Fibroblast of lung (primary cell): ENCODE measurements at regions not wholly inside any gene's neighbourhood (a gene's known extent, or its start where the extent isn't known, plus 50 kb on each side); places are given as distances from the start of the nearest gene placed in this dataset.

ENCODE experiments used
- DNase-seq, 2 donors: peaks; one replicate each; pipeline versions ENCODE4 v3.0.0 to v3.0.0-alpha.2; 2010; ENCODE audit warnings: low read depth in 2 of 2
- H2AFZ ChIP-seq: 2 replicates; pipeline ENCODE4 v1.5.1; 2012; ENCODE audit warnings: low read length, control low read depth, inconsistent platforms
- H3K27ac ChIP-seq: 2 replicates; pipeline ENCODE4 v1.5.1; 2011; ENCODE audit warnings: low read length, control low read depth; ENCODE audit not compliant: insufficient read depth
- H3K27me3 ChIP-seq: 2 replicates; pipeline ENCODE4 v1.5.1; 2011; ENCODE audit warnings: mild to moderate bottlenecking, low read length; ENCODE audit not compliant: control insufficient read depth, insufficient read depth
- H3K36me3 ChIP-seq: 2 replicates; pipeline ENCODE4 v1.5.1; 2011; ENCODE audit warnings: low read length; ENCODE audit not compliant: control insufficient read depth, insufficient read depth
- H3K4me1 ChIP-seq: 2 replicates; pipeline ENCODE4 v1.5.1; 2011; ENCODE audit warnings: low read length; ENCODE audit not compliant: control insufficient read depth, insufficient read depth; ENCODE audit errors: extremely low read depth
- H3K4me2 ChIP-seq: 2 replicates; pipeline ENCODE4 v1.5.1; 2011; ENCODE audit warnings: low read length, control low read depth; ENCODE audit not compliant: insufficient read depth; ENCODE audit errors: extremely low read depth
- H3K4me3 ChIP-seq, 4 experiments: fragments of 200-600 bp in 1 of 4; sonication (generic) in 1 of 4; replicated peaks in 1 of 4; 2 replicates each; pipeline ENCODE4 v1.5.1; 2011 to 2016; ENCODE audit warnings: low read length in 4 of 4, low read depth in 3 of 4, mild to moderate bottlenecking in 3 of 4, control low read depth in 2 of 4, inconsistent platforms in 1 of 4, mixed read lengths in 1 of 4; ENCODE audit not compliant: insufficient read depth in 1 of 4; ENCODE audit errors: control extremely low read depth in 1 of 4
- H3K79me2 ChIP-seq: 2 replicates; pipeline ENCODE4 v1.5.1; 2012; ENCODE audit warnings: mild to moderate bottlenecking, low read length, inconsistent platforms; ENCODE audit not compliant: control insufficient read depth, insufficient read depth
- H3K9ac ChIP-seq: 2 replicates; pipeline ENCODE4 v1.5.1; 2011; ENCODE audit warnings: mild to moderate bottlenecking, low read length, control low read depth; ENCODE audit not compliant: insufficient read depth
- H3K9me3 ChIP-seq: 2 replicates; pipeline ENCODE4 v1.5.1; 2012; ENCODE audit warnings: low read depth, low read length; ENCODE audit not compliant: control insufficient read depth, insufficient read depth
- H4K20me1 ChIP-seq: 2 replicates; pipeline ENCODE4 v1.5.1; 2011; ENCODE audit warnings: low read length; ENCODE audit not compliant: control insufficient read depth, insufficient read depth; ENCODE audit errors: extremely low read depth
- EZH2 ChIP-seq: IDR thresholded peaks from 2 replicates; pipeline ENCODE4 v1.5.1; 2012; ENCODE audit warnings: low read length, control low read depth, mild to moderate bottlenecking; ENCODE audit errors: missing control alignments
- TF ChIP-seq, protein P1 (sequence below), 2 donors: IDR thresholded peaks in 1 of 2; conservative IDR thresholded peaks in 1 of 2; 1 replicate in 1 of 2; 2 replicates in 1 of 2; pipeline ENCODE4 v1.5.1; 2011 to 2012; ENCODE audit warnings: low read length in 2 of 2, control low read depth in 1 of 2, inconsistent platforms in 1 of 2, low read depth in 1 of 2, mild to moderate bottlenecking in 1 of 2

DNA sequence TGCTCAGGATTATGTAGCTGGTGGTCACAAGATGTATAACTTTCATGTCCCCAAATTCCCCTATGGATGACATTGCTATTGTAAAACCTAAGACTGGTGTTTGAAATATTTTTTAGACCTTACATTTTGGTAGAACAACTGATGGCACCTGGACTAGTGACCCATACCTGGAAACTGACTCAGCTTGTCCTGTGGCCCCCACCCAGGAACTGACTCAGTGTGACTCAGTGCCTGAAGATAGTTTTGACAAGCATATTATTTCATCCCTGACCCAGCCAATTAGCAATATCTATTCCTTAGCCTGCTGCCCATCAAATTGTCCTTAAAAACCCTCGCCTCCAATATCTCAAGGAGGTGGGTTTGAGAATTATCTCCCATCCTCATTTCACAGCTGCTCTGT, 90.9 kb upstream of the GRIK2 start:
- H3K9me3 ChIP-seq, result no peaks in the 10 kb centered on the region
- H3K27ac ChIP-seq, result no peak overlapping the region
- no peaks in the 10 kb centered on the region for H3K36me3 ChIP-seq
- TF ChIP-seq, protein P1, sequence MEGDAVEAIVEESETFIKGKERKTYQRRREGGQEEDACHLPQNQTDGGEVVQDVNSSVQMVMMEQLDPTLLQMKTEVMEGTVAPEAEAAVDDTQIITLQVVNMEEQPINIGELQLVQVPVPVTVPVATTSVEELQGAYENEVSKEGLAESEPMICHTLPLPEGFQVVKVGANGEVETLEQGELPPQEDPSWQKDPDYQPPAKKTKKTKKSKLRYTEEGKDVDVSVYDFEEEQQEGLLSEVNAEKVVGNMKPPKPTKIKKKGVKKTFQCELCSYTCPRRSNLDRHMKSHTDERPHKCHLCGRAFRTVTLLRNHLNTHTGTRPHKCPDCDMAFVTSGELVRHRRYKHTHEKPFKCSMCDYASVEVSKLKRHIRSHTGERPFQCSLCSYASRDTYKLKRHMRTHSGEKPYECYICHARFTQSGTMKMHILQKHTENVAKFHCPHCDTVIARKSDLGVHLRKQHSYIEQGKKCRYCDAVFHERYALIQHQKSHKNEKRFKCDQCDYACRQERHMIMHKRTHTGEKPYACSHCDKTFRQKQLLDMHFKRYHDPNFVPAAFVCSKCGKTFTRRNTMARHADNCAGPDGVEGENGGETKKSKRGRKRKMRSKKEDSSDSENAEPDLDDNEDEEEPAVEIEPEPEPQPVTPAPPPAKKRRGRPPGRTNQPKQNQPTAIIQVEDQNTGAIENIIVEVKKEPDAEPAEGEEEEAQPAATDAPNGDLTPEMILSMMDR (conservative IDR thresholded peaks at IDR 0.05 in 1 of 2, IDR thresholded peaks at IDR 0.05 in 1 of 2; ENCODE audit: low read depth in 1 of 2, low read length in 2 of 2), result no peak
- no peak for TF ChIP-seq EZH2
- H3K4me3 ChIP-seq, result no peak overlapping the region
- no peaks in the 10 kb centered on the region for H3K4me1 ChIP-seq
- no peaks in the 10 kb centered on the region for H3K79me2 ChIP-seq
- DNase-seq, result no peak
- H3K4me2 ChIP-seq, result no peak overlapping the region
- no peak overlapping the region for H3K9ac ChIP-seq
- H2AFZ ChIP-seq, result no peak overlapping the region
- no peaks in the 10 kb centered on the region for H4K20me1 ChIP-seq
- H3K27me3 ChIP-seq, result no peaks in the 10 kb centered on the region

- H3K4me2 ChIP-seq, result no peak overlapping the region
These were observed 90.0 kb upstream of the GRIK2 start for GRCh38 chr6:101303495-101303894.

DNA sequence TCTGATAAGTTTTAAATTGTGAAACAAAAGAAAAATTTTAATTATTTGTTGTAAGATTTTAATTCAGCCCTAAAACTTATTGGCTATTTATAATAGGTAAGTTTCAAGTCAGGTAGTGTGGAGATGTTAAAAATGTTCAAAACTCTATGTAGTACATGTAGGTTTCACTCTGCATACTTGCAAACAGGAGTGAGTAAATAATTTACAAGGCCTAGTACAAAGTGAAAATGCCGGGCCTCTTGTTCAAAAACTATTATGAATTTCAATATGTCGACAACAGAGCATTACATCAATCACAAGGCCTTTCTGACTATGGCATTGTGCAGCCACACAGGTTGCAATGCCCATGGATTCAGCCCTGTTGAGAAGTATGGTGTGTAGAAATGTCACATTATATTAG, 80.9 kb upstream of the GRIK2 start:
- Histone ChIP-seq H3K36me3 (no peaks in the 10 kb centered on the region), H3K79me2 (no peaks in the 10 kb centered on the region), H3K4me2 (no peak overlapping the region), H4K20me1 (no peaks in the 10 kb centered on the region), H3K4me3 (no peak overlapping the region), H3K27me3 (no peaks in the 10 kb centered on the region), H3K27ac (no peak overlapping the region), H3K4me1 (no peaks in the 10 kb centered on the region), H3K9me3 (no peaks in the 10 kb centered on the region), H2AFZ (no peak overlapping the region), H3K9ac (no peak overlapping the region)
- no peak for TF ChIP-seq EZH2
- TF ChIP-seq, protein P1 (conservative IDR thresholded peaks at IDR 0.05 in 1 of 2, IDR thresholded peaks at IDR 0.05 in 1 of 2; ENCODE audit: low read depth in 1 of 2, low read length in 2 of 2), result no peak
- DNase-seq, result no peak

More at GRCh38 chr6:101303495-101303894, 90.0 kb upstream of the GRIK2 start:
- no peak for TF ChIP-seq EZH2
- TF ChIP-seq, protein P1 (conservative IDR thresholded peaks at IDR 0.05 in 1 of 2, IDR thresholded peaks at IDR 0.05 in 1 of 2; ENCODE audit: low read depth in 1 of 2, low read length in 2 of 2), result no peak
- Histone ChIP-seq H4K20me1 (no peaks in the 10 kb centered on the region), H3K4me3 (no peak overlapping the region), H3K27ac (no peak overlapping the region), H3K36me3 (no peaks in the 10 kb centered on the region), H3K4me1 (no peaks in the 10 kb centered on the region), H3K79me2 (no peaks in the 10 kb centered on the region), H3K9ac (no peak overlapping the region), H3K27me3 (no peaks in the 10 kb centered on the region), H2AFZ (no peak overlapping the region), H3K9me3 (no peaks in the 10 kb centered on the region)
- DNase-seq, result no peak
